Caco-2 (cell line): ENCODE measurements at regions not wholly inside any gene's neighbourhood (a gene's known extent, or its start where the extent isn't known, plus 50 kb on each side); places are given as distances from the start of the nearest gene placed in this dataset.

ENCODE experiments used
- BruUV-seq: library from RNA; stranded (reverse); fragments of 400-500 nt; replicated peaks from 2 replicates; lab custom pipeline; 2021; lab: Mats Ljungman, UMichigan
- CTCF ChIA-PET: fragments of 300-600 bp; sonication (Branson Sonifier 250); formaldehyde crosslinking; loops from one replicate; lab custom pipeline; 2022; ENCODE audit warnings: antibody characterized with exemption; lab: Charles Lee
- POLR2A ChIA-PET: fragments of 300-600 bp; sonication (Branson Sonifier 250); formaldehyde crosslinking; loops from one replicate; lab custom pipeline; 2022; ENCODE audit warnings: antibody characterized with exemption; lab: Charles Lee
- DNase-seq, 2 experiments: peaks; one replicate each; pipeline versions ENCODE4 v3.0.0 to v3.0.0-alpha.2; 2020 to 2022
- H3K27me3 ChIP-seq: replicated peaks from 2 replicates; pipeline ENCODE4 v1.6.0; 2011; ENCODE audit warnings: low read length; ENCODE audit not compliant: control insufficient read depth, insufficient read depth
- H3K36me3 ChIP-seq: 2 replicates; pipeline ENCODE4 v1.5.1; 2011; ENCODE audit warnings: low read length; ENCODE audit not compliant: control insufficient read depth, insufficient read depth
- H3K4me1 ChIP-seq: fragments of 250-450 bp; sonication (Bioruptor Pico); 2 replicates; pipeline ENCODE4 v1.5.1; 2020; ENCODE audit warnings: mild to moderate bottlenecking
- H3K4me3 ChIP-seq: 2 replicates; pipeline ENCODE4 v1.5.1; 2011; ENCODE audit warnings: low read depth, mild to moderate bottlenecking, control low read depth, low read length
- H3K9me3 ChIP-seq: fragments of 250-450 bp; sonication (Bioruptor Pico); 2 replicates; pipeline ENCODE4 v1.5.1; 2020; ENCODE audit warnings: mild to moderate bottlenecking, moderate library complexity
- H3K27ac Mint-ChIP-seq: one replicate; pipeline ENCODE4 v1.8.0; 2022; ENCODE audit warnings: mixed read lengths; ENCODE audit not compliant: unreplicated experiment
- H3K27me3 Mint-ChIP-seq: one replicate; pipeline ENCODE4 v1.8.0; 2022; ENCODE audit warnings: mixed read lengths; ENCODE audit not compliant: insufficient read depth, unreplicated experiment
- H3K36me3 Mint-ChIP-seq: one replicate; pipeline ENCODE4 v1.8.0; 2022; ENCODE audit warnings: mild to moderate bottlenecking, mixed read lengths; ENCODE audit not compliant: insufficient read depth, unreplicated experiment
- H3K4me1 Mint-ChIP-seq: one replicate; pipeline ENCODE4 v1.8.0; 2022; ENCODE audit warnings: low read depth, mixed read lengths; ENCODE audit not compliant: unreplicated experiment
- H3K4me3 Mint-ChIP-seq: one replicate; pipeline ENCODE4 v1.8.0; 2022; ENCODE audit warnings: mild to moderate bottlenecking, moderate library complexity, mixed read lengths; ENCODE audit not compliant: unreplicated experiment
- H3K9me3 Mint-ChIP-seq: one replicate; pipeline ENCODE4 v1.8.0; 2022; ENCODE audit warnings: mixed read lengths; ENCODE audit not compliant: unreplicated experiment
- CTCF ChIP-seq, 2 experiments: fragments of 200-600 bp in 1 of 2; IDR thresholded peaks; 1 replicate in 1 of 2; 2 replicates in 1 of 2; pipeline versions ENCODE4 v1.5.1 to v1.8.0; 2011 to 2022; ENCODE audit warnings: antibody characterized with exemption in 1 of 2, control low read depth in 1 of 2, inconsistent platforms in 1 of 2, low read depth in 1 of 2, low read length in 1 of 2, mild to moderate bottlenecking in 1 of 2, moderate library complexity in 1 of 2; ENCODE audit not compliant: insufficient read depth in 1 of 2, severe bottlenecking in 1 of 2, unreplicated experiment in 1 of 2
- intact Hi-C: fragments of 100-400 bp; cut with micrococcal nuclease; formaldehyde crosslinking; loops from one replicate; pipeline ENCODE4 v1.10.0; 2022; ENCODE audit not compliant: unreplicated experiment

- BruUV-seq = no TSS peak
Measured at GRCh38 chr22:44427611-44428470, 70.2 kb downstream of the RTL6 start.

GRCh38 chr22:44426981-44427380, 71.1 kb downstream of the RTL6 start:
- Mint-ChIP-seq H3K27me3 (peaks cover 6% of the 10 kb centered on the region), H3K27ac (no peak overlapping the region), H3K36me3 (no peaks in the 10 kb centered on the region), H3K4me3 (no peak overlapping the region), H3K9me3 (no peaks in the 10 kb centered on the region), H3K4me1 (peaks cover 7% of the 10 kb centered on the region)
- Histone ChIP-seq H3K9me3 (no peaks in the 10 kb centered on the region), H3K27me3 (no peaks in the 10 kb centered on the region), H3K4me3 (no peak overlapping the region), H3K4me1 (peaks cover 7% of the 10 kb centered on the region), H3K36me3 (no peaks in the 10 kb centered on the region)
- no TSS peak for BruUV-seq
- ChIA-PET POLR2A (no interaction called here), CTCF (interaction anchor here (0.7 kb wide), 2 partner anchors 199 to 599 kb away, joined by 3 read pairs; no protein-coding TSS in a partner anchor)
- TF ChIP-seq CTCF (IDR thresholded peaks at IDR 0.05; ENCODE audit: insufficient read depth in 1 of 2, low read depth in 1 of 2, low read length in 1 of 2, severe bottlenecking in 1 of 2, unreplicated experiment in 1 of 2) = no peak
- no peak for DNase-seq
- intact Hi-C loops = no loop called here

More at GRCh38 chr22:44427611-44428470, 70.2 kb downstream of the RTL6 start:
- H3K27me3 ChIP-seq = no peaks in the 10 kb centered on the region
- peaks cover 14% of the 10 kb centered on the region for H3K4me1 ChIP-seq
- no peak overlapping the region for H3K4me3 ChIP-seq
- no peak for DNase-seq
- no peaks in the 10 kb centered on the region for H3K36me3 ChIP-seq
- no peak for TF ChIP-seq CTCF (IDR thresholded peaks at IDR 0.05; ENCODE audit: insufficient read depth in 1 of 2, low read depth in 1 of 2, low read length in 1 of 2, severe bottlenecking in 1 of 2, unreplicated experiment in 1 of 2)
- H3K9me3 Mint-ChIP-seq = no peaks in the 10 kb centered on the region
- ChIA-PET POLR2A (no interaction called here), CTCF (no interaction called here)
- no peak overlapping the region for H3K27ac Mint-ChIP-seq
- H3K27me3 Mint-ChIP-seq = peaks cover 2% of the 10 kb centered on the region
- intact Hi-C loops = no loop called here
- H3K36me3 Mint-ChIP-seq = no peaks in the 10 kb centered on the region
- H3K4me1 Mint-ChIP-seq = peaks cover 7% of the 10 kb centered on the region
- H3K4me3 Mint-ChIP-seq = no peak overlapping the region
- H3K9me3 ChIP-seq = no peaks in the 10 kb centered on the region

- Mint-ChIP-seq H3K27ac (no peak overlapping the region), H3K4me3 (no peak overlapping the region), H3K36me3 (no peaks in the 10 kb centered on the region), H3K4me1 (peaks cover 7% of the 10 kb centered on the region), H3K27me3 (peaks cover 6% of the 10 kb centered on the region), H3K9me3 (no peaks in the 10 kb centered on the region)
- Histone ChIP-seq H3K9me3 (no peaks in the 10 kb centered on the region), H3K4me1 (peaks cover 6% of the 10 kb centered on the region; the same call in 1 of the 2 replicates), H3K4me3 (no peak overlapping the region), H3K27me3 (no peaks in the 10 kb centered on the region), H3K36me3 (no peaks in the 10 kb centered on the region)
- no peak for TF ChIP-seq CTCF (IDR thresholded peaks at IDR 0.05; ENCODE audit: insufficient read depth in 1 of 2, low read depth in 1 of 2, low read length in 1 of 2, severe bottlenecking in 1 of 2, unreplicated experiment in 1 of 2)
- CTCF ChIA-PET = interaction anchor here (0.6 kb wide), 1 partner anchor 313 kb away, joined by 4 read pairs; no protein-coding TSS in a partner anchor
- intact Hi-C loops = no loop called here
- no TSS peak for BruUV-seq
- DNase-seq = no peak
- POLR2A ChIA-PET = no interaction called here
Measured at GRCh38 chr22:44425694-44426045, 72.4 kb downstream of the RTL6 start.
